ENCODE measurements at regions not wholly inside any gene's neighbourhood (a gene's known extent, or its start where the extent isn't known, plus 50 kb on each side); places are given as distances from the start of the nearest gene placed in this dataset.

DNA sequence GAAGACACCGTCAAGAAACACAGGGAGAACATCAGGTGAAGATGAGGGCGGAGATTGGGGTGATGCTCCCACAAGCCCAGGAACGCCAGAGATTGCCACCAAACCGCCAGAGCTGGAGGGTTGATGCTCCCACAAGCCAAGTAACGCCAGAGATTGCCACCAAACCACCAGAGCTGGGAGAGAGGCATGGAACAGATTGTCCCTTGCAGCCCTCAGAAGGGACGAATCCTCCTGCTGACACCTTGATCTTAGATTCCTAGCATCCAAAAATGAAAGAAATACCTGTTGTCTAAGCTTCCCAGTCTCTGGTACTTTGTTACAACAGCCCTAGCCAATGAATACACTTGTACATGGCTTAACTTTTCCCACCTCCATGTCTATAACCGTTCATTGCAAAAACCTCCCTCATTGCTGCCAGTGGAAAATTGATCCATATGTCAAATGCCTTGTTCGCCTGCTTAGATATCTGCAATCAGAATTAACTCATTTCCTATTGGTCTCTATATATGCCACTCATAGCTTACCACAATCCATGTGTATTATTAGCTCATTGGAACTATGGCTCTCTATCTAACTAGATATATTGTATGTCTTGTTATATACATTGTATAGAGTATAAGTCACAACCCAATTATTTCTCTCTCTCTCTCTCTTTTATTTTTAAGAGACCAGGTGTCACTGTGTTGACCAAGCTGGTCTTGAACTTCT, 127.4 kb downstream of the ADSS2 start:
- Histone ChIP-seq H3K36me3 (ENCODE audit: low read depth) (no peaks in the 10 kb centered on the region), H3K4me3 (no peak overlapping the region), H3K9me3 (no peaks in the 10 kb centered on the region), H3K4me1 (ENCODE audit: low read depth) (peaks cover 15% of the 10 kb centered on the region)
- TF ChIP-seq, protein P1, sequence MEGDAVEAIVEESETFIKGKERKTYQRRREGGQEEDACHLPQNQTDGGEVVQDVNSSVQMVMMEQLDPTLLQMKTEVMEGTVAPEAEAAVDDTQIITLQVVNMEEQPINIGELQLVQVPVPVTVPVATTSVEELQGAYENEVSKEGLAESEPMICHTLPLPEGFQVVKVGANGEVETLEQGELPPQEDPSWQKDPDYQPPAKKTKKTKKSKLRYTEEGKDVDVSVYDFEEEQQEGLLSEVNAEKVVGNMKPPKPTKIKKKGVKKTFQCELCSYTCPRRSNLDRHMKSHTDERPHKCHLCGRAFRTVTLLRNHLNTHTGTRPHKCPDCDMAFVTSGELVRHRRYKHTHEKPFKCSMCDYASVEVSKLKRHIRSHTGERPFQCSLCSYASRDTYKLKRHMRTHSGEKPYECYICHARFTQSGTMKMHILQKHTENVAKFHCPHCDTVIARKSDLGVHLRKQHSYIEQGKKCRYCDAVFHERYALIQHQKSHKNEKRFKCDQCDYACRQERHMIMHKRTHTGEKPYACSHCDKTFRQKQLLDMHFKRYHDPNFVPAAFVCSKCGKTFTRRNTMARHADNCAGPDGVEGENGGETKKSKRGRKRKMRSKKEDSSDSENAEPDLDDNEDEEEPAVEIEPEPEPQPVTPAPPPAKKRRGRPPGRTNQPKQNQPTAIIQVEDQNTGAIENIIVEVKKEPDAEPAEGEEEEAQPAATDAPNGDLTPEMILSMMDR (IDR thresholded peaks at IDR 0.05), result no peak
- ATAC-seq, result no peak
- intact Hi-C loops (cut with DNase I, micrococcal nuclease), result no loop called here
- DNase-seq, result no peak

DNA sequence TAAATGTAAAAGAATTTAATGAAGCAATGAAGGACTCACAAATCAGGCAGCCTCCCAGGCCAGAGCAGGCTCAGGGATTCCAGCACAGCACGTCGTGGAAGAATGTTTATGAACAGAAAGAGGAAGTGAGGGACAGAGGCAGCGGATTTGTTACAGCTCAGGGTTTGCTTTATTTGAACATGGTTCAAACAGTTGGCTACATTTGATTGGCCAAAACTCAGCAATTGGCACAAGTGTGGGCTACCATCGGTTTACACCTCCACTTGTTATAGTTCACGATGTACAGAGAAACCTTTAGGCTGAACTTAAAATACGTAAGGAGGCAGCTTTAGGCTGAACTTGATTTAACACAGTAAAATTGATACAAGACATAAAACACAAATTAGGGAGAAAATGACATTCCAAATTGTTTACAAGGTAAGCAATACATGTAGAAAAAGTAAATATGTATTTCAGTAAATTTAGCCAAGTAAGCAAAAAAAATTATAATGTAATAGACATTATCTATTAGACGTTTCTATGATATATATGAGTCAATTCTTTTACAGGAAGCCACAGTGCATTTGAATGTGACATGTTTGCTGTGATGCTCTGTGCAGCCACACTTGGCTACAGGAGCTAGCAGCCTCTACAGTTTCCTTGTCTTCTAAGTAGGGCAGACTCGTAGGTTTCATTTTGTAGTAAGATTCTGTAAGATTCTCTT, 126.5 kb downstream of the ADSS2 start:
- no peaks in the 10 kb centered on the region for H3K9me3 ChIP-seq
- intact Hi-C loops (cut with DNase I, micrococcal nuclease), result no loop called here
- no peak overlapping the region for H3K4me3 ChIP-seq
- H3K36me3 ChIP-seq (ENCODE audit: low read depth), result no peaks in the 10 kb centered on the region
- TF ChIP-seq, protein P1 (IDR thresholded peaks at IDR 0.05), result no peak
- H3K4me1 ChIP-seq (ENCODE audit: low read depth), result peaks cover 15% of the 10 kb centered on the region
- DNase-seq (peak in 1 of 3 donors; percentile 49), ATAC-seq (peak; percentile 63)

DNA sequence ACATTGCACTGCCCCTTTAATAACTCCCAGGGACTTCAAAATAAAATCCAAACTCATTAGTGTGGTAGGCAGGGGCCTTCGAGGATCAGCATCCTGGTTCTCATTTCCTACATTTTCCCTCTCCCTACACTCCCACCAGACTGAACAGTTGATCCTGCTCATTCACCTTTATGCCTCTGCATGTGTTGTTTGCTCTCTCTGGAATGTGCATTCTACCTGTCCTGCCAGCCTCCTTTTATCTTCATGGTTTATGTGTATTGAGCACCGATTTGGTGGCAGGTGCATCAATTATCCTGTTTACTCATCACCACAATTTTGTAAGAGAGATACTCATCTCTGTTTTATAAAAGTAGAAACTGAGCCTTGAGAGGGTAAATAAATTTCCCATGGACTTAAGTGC, 125.0 kb downstream of the ADSS2 start:
- intact Hi-C loops (cut with DNase I, micrococcal nuclease), result no loop called here
- Histone ChIP-seq H3K4me3 (no peak overlapping the region), H3K9me3 (no peaks in the 10 kb centered on the region), H3K4me1 (ENCODE audit: low read depth) (peaks cover 15% of the 10 kb centered on the region), H3K36me3 (ENCODE audit: low read depth) (no peaks in the 10 kb centered on the region)
- TF ChIP-seq, protein P1 (IDR thresholded peaks at IDR 0.05), result no peak
- DNase-seq, result no peak
- no peak for ATAC-seq

DNA sequence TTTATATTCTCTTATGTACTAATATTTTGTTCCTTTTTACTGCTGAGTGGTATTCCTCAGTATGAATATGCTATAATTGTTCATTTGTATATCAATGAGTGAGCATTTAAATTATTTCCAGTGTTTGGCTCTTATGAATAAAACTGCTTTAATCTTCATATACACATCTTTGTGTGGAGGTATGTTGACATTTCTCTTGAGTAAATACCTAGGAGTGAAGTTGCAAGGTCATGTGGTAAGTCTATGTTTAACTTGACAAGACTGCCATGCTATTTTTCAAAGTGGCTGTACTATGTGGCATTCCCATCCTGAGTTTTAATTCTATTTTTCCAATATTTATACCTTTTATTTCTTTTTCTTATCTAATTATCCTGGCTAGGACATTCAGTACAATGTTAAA, 124.2 kb downstream of the ADSS2 start:
- DNase-seq (no peak), ATAC-seq (no peak)
- no peaks in the 10 kb centered on the region for H3K9me3 ChIP-seq
- H3K36me3 ChIP-seq (ENCODE audit: low read depth), result no peaks in the 10 kb centered on the region
- intact Hi-C loops (cut with DNase I, micrococcal nuclease), result no loop called here
- H3K4me3 ChIP-seq, result no peak overlapping the region
- H3K4me1 ChIP-seq (ENCODE audit: low read depth), result peaks cover 10% of the 10 kb centered on the region
- TF ChIP-seq, protein P1 (IDR thresholded peaks at IDR 0.05), result no peak

DNA sequence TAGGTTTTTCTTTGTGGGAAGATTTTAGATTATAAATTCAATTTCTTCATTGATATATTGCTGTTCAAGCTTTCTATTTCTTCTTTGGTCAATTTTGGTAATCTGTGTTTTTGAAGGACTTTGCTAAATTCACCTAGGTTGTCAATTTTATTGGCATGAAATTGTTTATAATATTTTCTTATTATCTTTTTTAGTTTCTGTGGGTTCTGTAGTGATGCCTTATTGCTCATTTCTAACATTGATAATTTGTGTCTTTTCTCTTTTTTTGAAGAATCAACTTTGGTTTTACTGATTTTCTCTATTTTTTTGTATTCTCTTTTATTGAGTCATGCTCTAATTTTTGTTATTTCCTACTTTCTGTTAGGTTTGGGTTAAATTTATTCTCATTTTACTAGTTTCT, 123.2 kb downstream of the ADSS2 start:
- Histone ChIP-seq H3K36me3 (ENCODE audit: low read depth) (no peaks in the 10 kb centered on the region), H3K4me3 (no peak overlapping the region), H3K4me1 (ENCODE audit: low read depth) (peaks cover under 1% of the 10 kb centered on the region), H3K9me3 (no peaks in the 10 kb centered on the region)
- TF ChIP-seq, protein P1 (IDR thresholded peaks at IDR 0.05), result no peak
- ATAC-seq (no peak), DNase-seq (no peak)
- intact Hi-C loops (cut with DNase I, micrococcal nuclease), result no loop called here
